Ishikawa (cell line): ENCODE measurements at regions not wholly inside any gene's neighbourhood (a gene's known extent, or its start where the extent isn't known, plus 50 kb on each side); places are given as distances from the start of the nearest gene placed in this dataset.

ENCODE experiments used
- EGR1 ChIP-seq: IDR thresholded peaks from 2 replicates; pipeline ENCODE4 v1.6.1; 2012
- NFIC ChIP-seq: IDR thresholded peaks from 2 replicates; pipeline ENCODE4 v1.6.1; 2012
- RAD21 ChIP-seq: IDR thresholded peaks from 2 replicates; pipeline ENCODE4 v1.6.1; 2012; ENCODE audit warnings: low read depth
- REST ChIP-seq: IDR thresholded peaks from 2 replicates; pipeline ENCODE4 v1.6.1; 2012; ENCODE audit warnings: low read depth, mild to moderate bottlenecking
- TAF1 ChIP-seq: IDR thresholded peaks from 2 replicates; pipeline ENCODE4 v1.6.1; 2012; ENCODE audit warnings: low read depth, mild to moderate bottlenecking

GRCh38 chr5:108615216-108615615 lies 132.5 kb upstream of the FER start:
- TF ChIP-seq REST (no peak), EGR1 (no peak), TAF1 (no peak), RAD21 (no peak), NFIC (no peak)
